PC-9 (cell line): ENCODE measurements at regions not wholly inside any gene's neighbourhood (a gene's known extent, or its start where the extent isn't known, plus 50 kb on each side); places are given as distances from the start of the nearest gene placed in this dataset.

Experiments used
- BruUV-seq: library from RNA; stranded (reverse); fragments of 400-500 nt; replicated peaks from 2 replicates; lab custom pipeline; 2021; lab: Mats Ljungman, UMichigan
- CTCF ChIA-PET: fragments of 300-600 bp; sonication (Branson Sonifier 250); formaldehyde crosslinking; loops from one replicate; lab custom pipeline; 2022; ENCODE audit warnings: antibody characterized with exemption; lab: Charles Lee
- POLR2A ChIA-PET: fragments of 300-600 bp; sonication (Branson Sonifier 250); formaldehyde crosslinking; loops from one replicate; lab custom pipeline; 2022; ENCODE audit warnings: antibody characterized with exemption; ENCODE audit not compliant: unreplicated experiment; lab: Charles Lee
- DNase-seq, 2 experiments: peaks; one replicate each; pipeline versions ENCODE4 v3.0.0 to v3.0.0-alpha.2; 2015 to 2022; ENCODE audit warnings: mixed read lengths in 1 of 2
- H2AFZ ChIP-seq: fragments of 200-600 bp; sonication (generic); 2 replicates; pipeline ENCODE4 v1.8.1; 2017; ENCODE audit warnings: antibody characterized with exemption
- H3F3A ChIP-seq: fragments of 200-600 bp; sonication (generic); 2 replicates; pipeline ENCODE4 v1.8.1; 2017; ENCODE audit warnings: antibody characterized with exemption, mild to moderate bottlenecking, low read depth; ENCODE audit not compliant: insufficient read depth
- H3K27ac ChIP-seq: fragments of 200-600 bp; sonication (generic); 2 replicates; pipeline ENCODE4 v1.6.1; 2016; ENCODE audit warnings: mixed run types
- H3K27me3 ChIP-seq: fragments of 200-600 bp; sonication (generic); 2 replicates; pipeline ENCODE4 v1.6.1; 2016; ENCODE audit warnings: low read depth, mixed run types; ENCODE audit not compliant: insufficient read depth
- H3K36me3 ChIP-seq: fragments of 200-600 bp; sonication (generic); 2 replicates; pipeline ENCODE4 v1.6.1; 2016; ENCODE audit warnings: low read depth, mixed run types
- H3K4me1 ChIP-seq: fragments of 200-600 bp; sonication (generic); replicated peaks from 2 replicates; pipeline ENCODE4 v1.6.1; 2016; ENCODE audit warnings: mixed run types; ENCODE audit not compliant: insufficient read depth
- H3K4me2 ChIP-seq: fragments of 200-600 bp; sonication (generic); 2 replicates; pipeline ENCODE4 v1.6.1; 2017; ENCODE audit warnings: mixed run types
- H3K4me3 ChIP-seq: fragments of 200-600 bp; sonication (generic); 2 replicates; pipeline ENCODE4 v1.6.1; 2016; ENCODE audit warnings: mixed run types
- H3K79me2 ChIP-seq: fragments of 200-600 bp; sonication (generic); 2 replicates; pipeline ENCODE4 v1.6.1; 2017; ENCODE audit warnings: low read depth, mixed run types
- H3K9me2 ChIP-seq: fragments of 200-600 bp; sonication (generic); 2 replicates; pipeline ENCODE4 v1.8.1; 2017; ENCODE audit warnings: mild to moderate bottlenecking; ENCODE audit not compliant: insufficient read depth
- H3K9me3 ChIP-seq: fragments of 200-600 bp; sonication (generic); 2 replicates; pipeline ENCODE4 v1.8.1; 2016; ENCODE audit warnings: low read depth; ENCODE audit not compliant: insufficient read depth
- H4K20me1 ChIP-seq: fragments of 200-600 bp; sonication (generic); 2 replicates; pipeline ENCODE4 v1.8.1; 2017; ENCODE audit not compliant: insufficient read depth
- CTCF ChIP-seq: fragments of 200-600 bp; sonication (generic); conservative IDR thresholded peaks from 2 replicates; pipeline ENCODE4 v1.6.1; 2017; ENCODE audit warnings: mixed run types, antibody characterized with exemption, mild to moderate bottlenecking, moderate library complexity
- EZH2 ChIP-seq: fragments of 200-600 bp; sonication (generic); IDR thresholded peaks from 2 replicates; pipeline ENCODE4 v1.8.0; 2017; ENCODE audit warnings: antibody characterized with exemption, low read depth
- intact Hi-C: fragments of 100-400 bp; cut with micrococcal nuclease; formaldehyde crosslinking; loops from one replicate; pipeline ENCODE4 v1.10.0; 2022; ENCODE audit not compliant: unreplicated experiment

GRCh38 chr4:138062929-138063328 is 179.2 kb downstream of the SLC7A11 start:
- intact Hi-C loops = no loop called here
- H3K79me2 ChIP-seq = no peaks in the 10 kb centered on the region
- no peak overlapping the region for H2AFZ ChIP-seq
- BruUV-seq = no TSS peak
- TF ChIP-seq CTCF = no peak
- no peak for TF ChIP-seq EZH2
- no peak overlapping the region for H3K4me3 ChIP-seq
- no peaks in the 10 kb centered on the region for H3F3A ChIP-seq
- H3K4me2 ChIP-seq = no peak overlapping the region
- no peaks in the 10 kb centered on the region for H3K9me3 ChIP-seq
- ChIA-PET POLR2A (interaction anchor here (0.7 kb wide), 1 partner anchor 18 kb away, joined by 5 read pairs; no protein-coding TSS in a partner anchor), CTCF (no interaction called here)
- no peak overlapping the region for H3K27ac ChIP-seq
- no peaks in the 10 kb centered on the region for H3K4me1 ChIP-seq
- H3K27me3 ChIP-seq = no peaks in the 10 kb centered on the region
- no peak for DNase-seq
- H4K20me1 ChIP-seq = no peaks in the 10 kb centered on the region
- no peaks in the 10 kb centered on the region for H3K9me2 ChIP-seq
- no peaks in the 10 kb centered on the region for H3K36me3 ChIP-seq

GRCh38 chr4:138056541-138056940 is 185.6 kb downstream of the SLC7A11 start:
- Histone ChIP-seq H3K36me3 (no peaks in the 10 kb centered on the region), H3K27me3 (no peaks in the 10 kb centered on the region), H3F3A (peaks cover 15% of the 10 kb centered on the region), H3K9me2 (no peaks in the 10 kb centered on the region), H3K27ac (no peak overlapping the region), H4K20me1 (no peaks in the 10 kb centered on the region), H3K4me1 (peaks cover 18% of the 10 kb centered on the region), H3K4me2 (no peak overlapping the region), H2AFZ (no peak overlapping the region), H3K79me2 (no peaks in the 10 kb centered on the region), H3K4me3 (no peak overlapping the region), H3K9me3 (no peaks in the 10 kb centered on the region)
- DNase-seq = peak; percentile 27 to 40
- BruUV-seq = no TSS peak
- POLR2A ChIA-PET = no interaction called here
- TF ChIP-seq EZH2 (no peak), CTCF (no peak)
- intact Hi-C loops = no loop called here
- CTCF ChIA-PET = no interaction called here

GRCh38 chr4:138055890-138056289 is 186.3 kb downstream of the SLC7A11 start:
- no peaks in the 10 kb centered on the region for H3K9me2 ChIP-seq
- H3K9me3 ChIP-seq = no peaks in the 10 kb centered on the region
- H3K4me3 ChIP-seq = no peak overlapping the region
- H2AFZ ChIP-seq = no peak overlapping the region
- ChIA-PET CTCF (no interaction called here), POLR2A (no interaction called here)
- no peak for TF ChIP-seq EZH2
- TF ChIP-seq CTCF = no peak
- no peaks in the 10 kb centered on the region for H3K79me2 ChIP-seq
- no peak overlapping the region for H3K27ac ChIP-seq
- BruUV-seq = no TSS peak
- peaks cover 18% of the 10 kb centered on the region for H3K4me1 ChIP-seq
- no peaks in the 10 kb centered on the region for H3K27me3 ChIP-seq
- H3K4me2 ChIP-seq = no peak overlapping the region
- H4K20me1 ChIP-seq = no peaks in the 10 kb centered on the region
- no peak for DNase-seq
- peaks cover 15% of the 10 kb centered on the region for H3F3A ChIP-seq
- intact Hi-C loops = no loop called here
- no peaks in the 10 kb centered on the region for H3K36me3 ChIP-seq
